HG02763 (cell line): ENCODE measurements at regions not wholly inside any gene's neighbourhood (a gene's known extent, or its start where the extent isn't known, plus 50 kb on each side); places are given as distances from the start of the nearest gene placed in this dataset.

ENCODE experiments used
- ATAC-seq: cut with Tn5 transposase; IDR thresholded peaks from one replicate; pipeline ENCODE4 v1.9.1; 2021; ENCODE audit warnings: mild to moderate bottlenecking, moderate library complexity; ENCODE audit not compliant: unreplicated experiment

DNA sequence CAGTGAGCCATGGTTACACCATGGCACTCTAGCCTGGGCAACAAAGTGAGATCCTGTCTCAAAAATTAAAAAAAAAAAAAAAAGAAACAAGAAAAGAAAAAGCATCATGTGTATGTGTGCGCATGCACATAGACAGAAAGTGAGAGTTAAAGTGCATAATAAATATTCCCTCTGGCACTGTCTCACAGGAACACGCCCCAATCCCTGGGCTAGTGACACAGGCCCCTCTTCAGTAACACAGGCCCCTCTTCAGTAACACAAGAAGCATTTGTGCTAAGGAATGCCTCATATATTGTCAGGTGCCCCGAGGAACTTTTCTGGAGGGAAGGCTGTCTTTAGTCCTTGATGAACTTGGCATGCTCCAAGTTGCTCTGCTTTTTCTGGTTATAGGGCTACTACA lies 57.5 kb downstream of the RPL27A start:
- no peak for ATAC-seq

DNA sequence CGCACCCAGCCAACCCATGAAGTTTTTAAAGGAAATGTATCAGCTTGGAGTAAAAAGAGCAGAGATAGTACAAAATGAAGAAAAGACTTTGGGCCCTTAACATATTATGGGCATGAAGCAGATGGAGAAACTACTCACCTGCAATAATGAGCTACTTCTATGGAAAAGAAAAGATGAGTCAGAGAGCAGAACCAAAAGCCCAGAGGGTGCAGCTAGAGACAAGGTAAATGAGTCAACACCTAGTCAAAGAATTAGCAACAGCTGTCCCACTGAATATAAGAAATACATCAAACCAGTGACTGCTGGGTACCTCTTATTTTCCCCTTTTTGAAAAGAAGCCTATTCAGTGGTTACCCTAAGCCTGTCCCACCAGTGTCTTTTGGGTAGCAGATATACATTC lies 61.8 kb downstream of the RPL27A start:
- ATAC-seq, result no peak

DNA sequence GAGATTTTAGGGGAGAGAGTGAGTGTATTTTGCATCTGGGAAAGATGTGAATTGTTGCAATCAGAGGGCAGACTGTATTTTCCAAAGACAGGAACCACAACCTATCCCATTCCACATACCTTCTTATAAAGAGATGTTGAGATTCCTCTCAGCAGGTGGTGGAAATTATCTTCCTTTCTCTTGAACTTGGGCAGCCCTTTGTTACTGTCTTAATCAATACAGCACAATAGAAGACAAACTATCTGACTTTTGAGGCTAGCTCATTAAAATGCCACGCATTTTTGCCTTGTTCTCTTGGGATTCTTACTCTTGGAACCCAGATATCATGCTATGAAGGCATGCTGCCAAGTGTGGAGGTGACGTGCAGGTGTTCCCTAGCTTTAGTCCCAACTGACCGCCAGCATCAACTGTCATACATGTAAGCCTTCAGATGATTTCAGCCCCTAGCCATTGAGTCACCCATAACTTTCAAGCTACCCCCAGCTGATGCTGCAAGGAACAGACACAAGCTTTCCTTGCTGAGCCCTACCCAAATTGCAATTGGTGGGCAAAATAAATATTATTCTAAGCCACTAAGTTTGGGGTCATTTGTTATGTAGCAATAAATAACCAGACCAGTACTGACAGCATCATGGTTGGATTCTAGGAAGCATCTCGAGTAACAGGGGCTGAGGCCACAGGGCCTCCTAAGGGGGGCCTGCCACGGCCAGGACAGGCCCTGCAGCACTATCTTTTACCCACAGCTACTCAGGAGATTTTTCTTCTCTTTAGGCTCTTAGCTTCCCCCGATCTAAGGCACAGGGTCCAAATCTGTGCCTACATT lies 63.0 kb downstream of the RPL27A start:
- ATAC-seq, result no peak

DNA sequence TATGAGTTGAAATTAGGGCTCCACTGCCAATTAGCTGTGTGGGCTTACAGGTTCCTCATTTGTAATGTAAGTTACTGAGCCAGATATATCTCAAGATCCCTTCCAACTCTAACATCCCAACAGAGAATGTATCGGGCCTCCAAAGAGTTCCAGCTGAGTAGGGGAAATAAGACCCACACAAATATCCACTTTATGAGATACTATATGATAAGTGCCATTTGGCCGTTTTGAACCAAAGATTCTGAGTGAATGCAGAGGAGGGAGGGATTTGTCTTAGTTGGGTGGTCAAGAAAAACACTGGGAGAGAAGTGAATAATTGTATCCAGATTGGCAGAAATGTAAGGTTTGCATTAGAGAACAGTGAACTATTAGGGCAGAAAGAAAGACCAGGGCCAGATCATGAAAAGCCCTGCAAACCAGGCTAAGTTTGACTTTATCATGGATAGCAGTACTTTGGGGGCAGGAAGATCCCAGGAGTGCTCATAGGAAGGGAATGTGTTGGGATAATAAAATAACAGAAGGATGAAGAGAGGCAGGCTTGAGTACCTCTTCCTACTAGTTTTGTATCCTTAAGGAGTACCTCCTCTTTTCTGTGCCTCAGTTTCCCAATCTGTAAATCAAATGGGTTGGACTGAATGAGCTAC lies 63.9 kb downstream of the RPL27A start:
- no peak for ATAC-seq

DNA sequence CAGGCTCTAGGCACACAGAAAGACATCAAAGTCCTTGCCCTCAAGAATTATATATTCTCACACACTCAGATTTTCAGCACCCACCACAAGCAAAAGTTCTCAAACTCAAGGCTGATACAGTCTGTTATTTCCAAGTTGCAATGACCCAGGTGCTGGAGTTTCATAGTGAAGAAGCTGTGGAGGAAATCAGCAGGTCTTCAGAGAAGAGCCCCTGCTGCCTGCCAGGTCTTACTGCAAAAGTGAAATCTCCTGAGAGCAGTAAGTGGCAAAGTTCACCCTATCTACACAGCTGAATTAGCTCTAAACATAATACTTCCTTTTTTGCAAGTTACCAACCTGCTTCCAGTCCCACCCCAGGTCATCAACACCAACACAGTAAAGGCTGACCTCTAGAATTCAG lies 64.6 kb downstream of the RPL27A start:
- ATAC-seq, result no peak

DNA sequence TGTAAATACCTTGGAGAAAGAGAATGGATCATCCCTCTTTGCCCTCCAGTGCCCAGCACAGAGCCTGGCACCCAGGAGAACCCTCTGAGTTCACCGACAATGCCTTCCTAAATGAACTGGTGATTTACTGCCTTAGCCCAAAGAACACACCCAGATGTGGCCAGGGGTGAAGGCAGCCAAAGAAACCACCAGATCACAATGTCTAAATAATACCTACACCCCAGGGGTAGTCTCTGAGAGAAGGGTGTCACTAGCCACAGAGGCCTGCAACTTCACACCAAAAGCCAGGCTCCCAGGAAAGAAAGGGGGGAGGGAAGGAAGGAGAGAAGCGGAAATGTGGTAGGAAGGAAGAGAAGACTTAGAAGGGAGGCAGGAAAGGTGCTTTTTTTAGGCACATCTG lies 65.7 kb downstream of the RPL27A start:
- no peak for ATAC-seq

DNA sequence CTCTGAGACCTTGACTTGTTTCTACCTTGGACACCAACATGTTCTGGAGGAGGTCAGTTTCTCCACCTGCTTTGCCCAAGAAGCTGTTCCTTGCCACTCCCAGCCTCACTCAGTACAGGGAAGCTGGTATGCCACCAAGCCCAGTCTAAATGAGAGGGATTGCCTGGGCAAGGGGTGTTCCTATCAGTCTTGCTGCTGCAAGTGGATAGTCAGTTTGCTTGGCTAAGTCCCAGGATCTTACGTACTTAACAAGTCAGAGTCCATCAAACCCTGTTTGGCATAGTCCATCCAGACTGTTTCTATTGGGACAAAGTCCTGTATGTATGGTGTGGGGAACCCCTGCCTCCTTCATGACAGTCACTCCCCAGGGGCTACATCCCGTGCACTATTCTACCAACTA lies 66.6 kb downstream of the RPL27A start:
- ATAC-seq, result no peak

DNA sequence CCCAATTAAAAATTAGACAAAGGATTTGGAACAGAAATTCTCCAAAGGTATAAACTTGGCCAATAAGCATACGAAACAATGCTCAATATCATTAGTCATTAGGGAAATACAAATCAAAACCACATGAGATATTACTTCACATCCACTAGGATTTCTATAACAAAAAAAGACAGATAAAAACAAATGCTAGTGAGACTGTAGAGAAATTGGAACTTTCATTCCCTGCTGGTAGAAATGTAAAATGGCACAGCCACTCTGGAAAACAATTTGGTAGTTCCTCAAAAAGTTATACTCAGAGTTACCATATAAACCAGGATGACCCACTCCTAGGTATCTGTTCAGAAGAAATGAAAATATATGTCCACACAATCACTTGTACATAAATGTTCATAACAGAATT lies 71.6 kb downstream of the RPL27A start:
- no peak for ATAC-seq

DNA sequence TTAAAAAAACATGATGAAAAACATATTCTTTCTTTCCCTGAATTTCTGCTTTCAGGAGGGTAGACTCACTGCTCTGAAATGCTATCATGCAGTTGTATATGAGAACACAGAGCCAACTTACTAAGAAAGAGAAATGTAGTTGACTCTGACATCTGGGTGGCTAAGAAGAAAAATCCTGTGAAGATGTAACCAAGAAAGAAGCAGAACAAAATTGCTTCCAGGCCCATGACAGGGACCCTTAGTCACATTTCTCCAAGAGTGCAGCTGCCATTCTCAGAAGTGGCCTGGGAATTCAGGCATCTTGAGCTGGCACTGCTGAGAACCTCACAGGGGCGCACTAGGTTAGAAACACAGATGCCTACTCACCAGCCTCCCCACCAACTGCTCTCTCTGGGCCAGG lies 73.6 kb downstream of the RPL27A start:
- ATAC-seq, result no peak

DNA sequence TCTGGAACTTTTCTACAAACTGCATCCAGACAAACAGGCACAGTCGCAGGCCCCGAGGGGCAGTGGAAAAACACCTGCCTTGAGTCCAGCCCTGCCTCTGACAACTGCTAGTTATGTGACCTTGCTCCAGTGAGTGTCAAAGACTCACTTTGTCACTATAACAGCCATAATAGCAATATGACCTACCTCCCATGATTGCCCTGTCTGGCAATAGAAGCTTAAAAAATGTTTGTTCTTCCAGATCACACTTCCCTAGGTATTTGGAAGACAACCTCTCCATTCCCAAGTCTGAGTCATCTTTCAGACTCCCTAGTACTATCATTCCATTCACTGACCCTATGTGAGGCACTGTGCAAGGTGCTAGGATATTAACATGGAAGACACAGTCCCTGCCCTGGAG lies 74.5 kb downstream of the RPL27A start:
- ATAC-seq, result no peak

DNA sequence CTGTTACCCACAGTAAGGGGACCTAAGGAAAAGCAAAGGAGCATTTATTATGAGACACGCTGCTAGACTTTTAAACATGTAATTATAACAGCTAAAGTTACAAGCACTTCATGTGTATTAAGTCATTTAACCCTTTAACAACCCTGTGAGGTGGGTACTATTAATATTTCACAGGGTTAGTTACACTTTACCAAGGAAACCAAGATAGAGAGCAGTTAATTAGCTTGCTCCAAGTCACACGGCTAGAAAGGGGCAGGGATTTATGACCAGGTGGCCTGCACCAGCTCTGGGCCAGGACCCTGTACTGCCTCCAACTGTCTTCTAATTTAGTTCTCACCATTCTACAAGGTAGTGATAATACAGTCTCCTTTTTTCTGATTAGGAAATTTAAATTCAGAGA lies 74.9 kb downstream of the RPL27A start:
- ATAC-seq, result no peak

DNA sequence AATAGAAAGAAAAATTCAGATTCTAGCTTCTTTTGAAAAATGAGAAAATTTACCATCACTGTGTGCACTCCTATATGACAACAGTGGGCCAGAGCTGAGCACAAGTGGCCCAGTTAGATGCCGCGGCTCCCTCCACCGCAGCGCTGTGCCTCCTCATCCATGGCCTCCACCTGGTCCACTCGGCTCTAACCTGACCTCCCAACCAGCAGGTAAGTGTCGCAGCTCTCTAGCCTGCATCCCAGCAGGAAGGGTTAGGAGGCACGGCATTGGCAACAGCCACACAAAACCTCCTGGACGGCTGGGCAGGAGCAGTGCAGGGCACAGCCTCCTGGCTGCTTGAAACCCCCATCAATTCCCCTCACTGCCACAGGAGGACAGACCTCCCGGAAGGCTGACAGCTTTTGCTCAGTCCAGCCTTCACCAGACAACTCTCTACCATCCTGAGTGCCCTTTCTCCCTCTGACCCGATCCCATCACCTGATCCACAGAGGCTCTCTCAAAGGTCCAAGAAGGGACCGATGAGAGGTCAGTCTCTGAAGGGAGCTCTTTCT lies 76.1 kb downstream of the RPL27A start:
- ATAC-seq, result no peak

DNA sequence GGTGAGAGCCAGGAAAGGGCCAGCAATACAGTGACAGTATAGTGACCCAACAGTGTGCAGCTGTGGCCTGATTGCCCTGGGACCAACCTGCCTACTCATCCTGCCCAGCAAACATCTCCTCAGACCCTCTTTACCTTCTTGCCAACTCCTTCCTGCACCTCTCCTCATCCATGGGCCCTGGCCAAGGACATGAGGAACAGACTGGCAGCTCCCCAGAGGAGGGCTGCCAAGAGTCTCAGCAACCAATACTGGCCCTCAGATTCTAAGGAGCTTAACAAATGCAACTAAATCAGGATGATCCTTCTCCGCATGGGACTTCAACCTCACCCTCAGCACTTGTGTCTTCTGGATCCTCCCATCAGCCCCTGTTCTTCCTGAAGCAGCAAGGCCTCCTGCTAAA lies 77.0 kb downstream of the RPL27A start:
- no peak for ATAC-seq

DNA sequence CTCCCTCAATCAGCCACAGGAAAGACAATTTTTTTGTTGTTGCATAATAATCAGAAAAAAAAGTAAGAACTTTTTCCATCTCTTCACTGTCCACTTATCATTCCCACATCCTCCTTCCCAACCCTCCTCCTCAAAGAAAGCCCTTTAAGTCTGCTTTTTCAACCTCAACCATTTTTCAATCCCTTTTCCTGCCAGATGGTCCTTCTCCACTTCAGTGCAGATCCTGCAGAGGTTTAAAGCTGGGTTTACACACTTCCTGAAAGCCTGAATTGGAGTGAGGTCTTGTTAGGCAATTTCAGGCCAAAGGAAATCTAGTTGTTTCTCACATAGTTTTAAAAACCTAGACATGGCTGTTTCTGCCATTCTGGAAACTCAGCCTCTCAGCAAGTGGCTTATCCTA lies 78.3 kb downstream of the RPL27A start:
- ATAC-seq, result no peak

DNA sequence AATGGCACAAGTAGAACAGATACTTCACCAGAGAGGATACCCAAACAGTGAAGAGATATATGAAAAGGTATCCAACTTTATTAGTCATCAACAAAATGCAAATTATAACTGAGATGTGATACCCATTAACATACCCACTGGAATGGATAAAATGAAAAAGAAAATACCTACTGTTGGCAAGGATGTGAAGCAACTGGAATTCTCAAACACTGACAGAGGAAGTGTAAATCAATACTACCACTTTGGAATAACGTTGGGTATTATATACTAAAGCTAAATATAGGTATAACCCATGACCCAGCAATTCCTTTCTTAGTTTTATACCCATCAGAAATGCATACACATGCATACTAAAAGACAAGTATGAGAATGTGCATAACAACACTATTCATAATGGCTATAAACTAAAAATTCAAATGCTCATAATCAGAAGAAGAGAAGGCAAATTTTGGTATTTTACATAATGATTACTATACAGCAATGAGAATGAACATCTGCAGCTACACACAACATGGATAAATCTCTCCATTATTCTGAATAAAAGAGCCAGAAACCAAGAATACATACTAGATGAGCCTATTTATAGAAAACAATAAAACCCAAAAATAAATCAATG lies 80.6 kb downstream of the RPL27A start:
- no peak for ATAC-seq

DNA sequence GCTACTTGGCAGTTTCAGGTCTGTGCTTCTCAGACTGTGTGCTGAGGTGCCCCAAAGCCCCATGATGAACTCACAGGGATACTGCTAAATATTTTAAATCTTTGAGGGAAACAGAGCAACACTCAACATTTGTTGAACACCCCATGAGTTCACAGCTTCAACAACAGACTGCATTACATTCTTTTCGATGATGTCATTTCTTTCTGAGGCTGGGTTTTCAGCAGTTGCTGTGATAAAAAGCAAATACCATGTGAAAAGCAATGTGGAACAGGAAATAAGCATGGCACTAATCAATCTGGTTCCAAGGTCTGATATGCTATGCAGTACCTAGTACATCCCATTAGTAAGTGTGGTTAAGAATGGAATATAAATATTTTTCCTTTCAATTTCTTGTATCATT lies 82.7 kb downstream of the RPL27A start:
- no peak for ATAC-seq

DNA sequence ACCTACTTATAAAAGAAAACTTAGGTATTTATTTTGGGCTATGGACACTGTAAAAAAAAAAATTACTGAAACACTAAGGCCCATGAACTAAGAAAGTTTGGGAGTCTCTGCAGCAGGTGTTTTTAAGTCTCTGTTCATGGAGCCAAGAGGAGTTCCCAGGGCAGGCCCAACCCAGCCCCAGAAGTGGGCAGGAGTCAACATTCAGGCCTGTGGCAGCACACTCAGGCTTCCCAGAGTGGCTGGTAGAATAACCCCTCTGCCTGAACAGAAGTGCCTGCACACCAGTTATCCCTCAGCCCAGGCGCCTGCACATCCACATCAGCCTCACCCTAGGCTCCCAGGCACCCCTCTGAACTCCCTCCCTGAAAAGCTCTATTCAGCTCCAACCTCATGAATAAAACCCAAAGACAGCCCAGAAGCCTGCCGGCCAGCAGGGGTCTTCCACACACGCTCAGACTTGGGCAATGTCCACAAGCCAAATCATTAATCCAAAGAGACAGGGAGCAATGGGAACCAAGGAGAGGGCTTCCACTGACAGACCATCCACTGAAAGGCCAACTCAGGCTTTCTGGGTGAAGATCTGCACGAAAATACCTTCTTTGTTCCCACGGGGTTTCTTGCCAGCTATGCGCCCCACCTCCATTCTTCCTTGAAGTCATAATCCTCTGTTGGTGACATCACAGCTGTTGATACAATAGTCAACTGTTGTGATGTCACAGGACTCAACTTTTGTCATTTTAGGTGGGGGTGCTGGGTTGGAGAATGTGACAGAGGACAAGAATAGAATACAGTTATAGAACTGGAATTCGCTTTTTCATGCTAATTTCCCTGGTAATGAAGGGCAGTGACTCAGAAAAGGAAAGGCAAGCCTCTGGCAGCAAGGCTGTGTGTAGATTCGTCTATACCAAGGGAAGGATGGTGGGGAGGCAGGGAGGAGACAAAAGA lies 83.7 kb downstream of the RPL27A start:
- no peak for ATAC-seq

DNA sequence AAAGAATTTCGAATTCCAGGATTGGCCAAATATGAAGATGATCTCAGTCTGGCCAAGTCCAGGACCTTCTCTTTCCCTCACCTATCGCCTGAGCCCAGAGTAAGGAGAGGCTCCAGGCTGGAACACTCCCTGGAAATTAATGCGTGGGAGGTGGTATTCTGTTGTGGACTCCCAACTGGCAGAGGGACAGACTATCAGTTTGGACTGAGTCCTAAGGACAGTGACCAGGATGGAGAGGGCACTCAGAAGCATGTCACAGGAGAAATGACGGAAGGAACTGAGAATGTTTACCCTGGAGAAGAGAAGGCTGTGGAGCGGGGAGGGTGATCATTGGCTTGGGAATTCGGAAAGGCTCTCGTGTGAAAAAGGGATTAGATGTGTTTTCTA lies 84.4 kb downstream of the RPL27A start:
- ATAC-seq, result no peak

DNA sequence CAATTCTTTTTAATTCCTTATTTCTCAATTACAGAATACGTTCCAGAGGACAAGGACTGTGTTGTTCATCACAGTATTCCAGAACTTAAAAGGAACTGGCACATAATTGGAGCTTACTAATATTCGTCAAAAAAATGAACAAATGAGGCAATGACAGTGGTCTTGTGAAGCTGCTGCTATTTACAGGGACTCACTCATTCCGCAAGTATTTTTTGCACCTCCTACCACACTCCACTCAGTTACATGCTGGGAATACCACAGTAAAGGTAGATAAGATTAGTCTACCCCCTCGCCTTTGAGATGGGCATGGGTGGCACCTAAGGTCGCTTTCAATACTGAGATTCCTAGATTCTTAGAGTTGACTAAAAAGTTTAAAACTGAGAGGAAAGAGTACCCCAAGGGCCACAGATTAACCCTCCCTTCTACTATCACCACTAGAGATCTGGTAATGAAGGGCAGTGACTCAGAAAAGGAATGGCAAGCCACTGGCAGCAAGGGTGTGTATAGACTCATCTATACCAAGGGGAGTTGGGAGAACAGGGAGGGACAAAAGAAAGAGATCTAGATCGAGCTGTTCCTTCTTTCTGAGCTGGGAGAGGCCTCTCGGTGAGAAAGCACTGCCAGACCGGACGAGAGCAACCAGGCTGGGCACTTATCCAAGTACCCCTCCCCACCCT lies 85.0 kb downstream of the RPL27A start:
- no peak for ATAC-seq

DNA sequence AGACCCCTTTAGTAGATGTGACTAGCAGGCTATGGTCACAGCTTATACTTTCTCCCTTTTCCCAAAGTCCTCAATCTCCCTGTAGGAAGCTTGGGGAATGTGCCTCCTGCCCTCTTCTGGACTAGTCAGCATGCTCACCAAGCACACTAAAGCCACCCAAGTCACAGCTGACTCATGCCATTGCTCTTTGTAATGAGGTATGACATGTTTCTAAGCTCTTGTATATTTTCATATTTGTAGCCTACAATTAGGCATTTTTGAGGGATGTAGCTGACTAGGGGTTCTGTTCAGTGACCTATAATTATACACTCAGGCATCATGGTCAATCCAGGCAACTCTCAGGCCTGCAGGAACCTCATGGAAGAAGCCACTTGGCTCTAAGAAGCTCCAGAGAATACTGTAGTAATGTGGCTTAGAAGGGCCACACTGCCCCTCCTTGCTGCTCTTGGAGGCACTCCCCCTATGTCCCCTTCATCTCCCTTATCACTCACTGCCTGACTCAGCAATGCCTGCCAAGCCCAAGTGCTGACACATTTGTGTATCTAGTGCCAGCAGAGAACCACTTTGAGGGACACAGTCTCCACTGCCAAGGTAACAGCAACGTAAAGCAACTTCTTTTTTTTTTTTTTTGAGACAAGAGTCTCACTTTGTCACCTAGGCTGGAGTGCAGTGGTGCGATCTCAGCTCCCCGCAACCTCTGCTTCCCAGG lies 86.2 kb downstream of the RPL27A start:
- ATAC-seq, result no peak
